Adrenal gland (tissue), 5 donors: ENCODE measurements at regions not wholly inside any gene's neighbourhood (a gene's known extent, or its start where the extent isn't known, plus 50 kb on each side); places are given as distances from the start of the nearest gene placed in this dataset.

Experiments used
- POLR2A ChIP-seq, 2 donors: fragments of 450-650 bp; IDR thresholded peaks; one replicate each; pipeline ENCODE4 v1.6.1; 2017; ENCODE audit warnings: antibody characterized with exemption in 2 of 2, mild to moderate bottlenecking in 2 of 2, moderate library complexity in 1 of 2
- TF ChIP-seq, protein P1 (sequence below), 6 experiments: fragments of 450-650 bp in 4 of 6; fragments of 200-600 bp in 2 of 6; sonication (generic) in 1 of 6; IDR thresholded peaks; 1 replicate in 5 of 6; 2 replicates in 1 of 6; pipeline versions ENCODE4 v1.5.1 to v1.8.0; 2016 to 2021; ENCODE audit warnings: antibody characterized with exemption in 6 of 6, mild to moderate bottlenecking in 2 of 6, moderate library complexity in 1 of 6
- donor health status: DM: no; HTN: no; CAD: no.

DNA sequence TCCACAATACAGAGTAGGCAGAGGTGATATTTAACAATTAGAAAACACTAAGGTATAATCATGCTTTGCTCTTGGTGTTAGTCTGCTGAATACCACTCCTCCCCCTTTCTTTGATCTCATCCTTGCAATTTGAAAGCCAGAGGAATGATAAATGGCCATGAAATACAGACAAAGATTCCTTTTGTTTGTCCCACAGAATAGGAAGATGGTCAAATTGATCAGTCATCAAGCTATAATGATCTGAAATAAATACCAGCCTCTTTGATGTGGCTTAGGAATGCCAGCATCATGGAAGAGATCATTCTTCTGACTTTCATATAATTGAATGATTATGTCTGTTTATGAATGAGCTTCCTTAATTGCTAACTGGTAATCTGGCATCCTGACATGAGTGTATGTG, 1541.7 kb upstream of the CDH8 start:
- TF ChIP-seq POLR2A (IDR thresholded peaks at IDR 0.05): no peak
- TF ChIP-seq, protein P1, sequence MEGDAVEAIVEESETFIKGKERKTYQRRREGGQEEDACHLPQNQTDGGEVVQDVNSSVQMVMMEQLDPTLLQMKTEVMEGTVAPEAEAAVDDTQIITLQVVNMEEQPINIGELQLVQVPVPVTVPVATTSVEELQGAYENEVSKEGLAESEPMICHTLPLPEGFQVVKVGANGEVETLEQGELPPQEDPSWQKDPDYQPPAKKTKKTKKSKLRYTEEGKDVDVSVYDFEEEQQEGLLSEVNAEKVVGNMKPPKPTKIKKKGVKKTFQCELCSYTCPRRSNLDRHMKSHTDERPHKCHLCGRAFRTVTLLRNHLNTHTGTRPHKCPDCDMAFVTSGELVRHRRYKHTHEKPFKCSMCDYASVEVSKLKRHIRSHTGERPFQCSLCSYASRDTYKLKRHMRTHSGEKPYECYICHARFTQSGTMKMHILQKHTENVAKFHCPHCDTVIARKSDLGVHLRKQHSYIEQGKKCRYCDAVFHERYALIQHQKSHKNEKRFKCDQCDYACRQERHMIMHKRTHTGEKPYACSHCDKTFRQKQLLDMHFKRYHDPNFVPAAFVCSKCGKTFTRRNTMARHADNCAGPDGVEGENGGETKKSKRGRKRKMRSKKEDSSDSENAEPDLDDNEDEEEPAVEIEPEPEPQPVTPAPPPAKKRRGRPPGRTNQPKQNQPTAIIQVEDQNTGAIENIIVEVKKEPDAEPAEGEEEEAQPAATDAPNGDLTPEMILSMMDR (IDR thresholded peaks at IDR 0.05): no peak
